ENCODE measurements at regions not wholly inside any gene's neighbourhood (a gene's known extent, or its start where the extent isn't known, plus 50 kb on each side); places are given as distances from the start of the nearest gene placed in this dataset.

- no peak for TF ChIP-seq POLR2A (IDR thresholded peaks at IDR 0.05; ENCODE audit: insufficient read depth in 1 of 2, low read depth in 2 of 2, low read length in 2 of 2)
- TF ChIP-seq SMAD3 (CRISPR knock-in tag; IDR thresholded peaks at IDR 0.05), result no peak
- no peak for TF ChIP-seq HNF4A (CRISPR knock-in tag; IDR thresholded peaks at IDR 0.05)
Observed at GRCh38 chr9:81132318-81132717, 557.0 kb downstream of the TLE1 start.
